ENCODE measurements at regions not wholly inside any gene's neighbourhood (a gene's known extent, or its start where the extent isn't known, plus 50 kb on each side); places are given as distances from the start of the nearest gene placed in this dataset.

- TF ChIP-seq CTCF (IDR thresholded peaks at IDR 0.05) (no peak), GABPB1 (CRISPR knock-in tag; IDR thresholded peaks at IDR 0.05) (no peak), E2F4 (CRISPR knock-in tag; IDR thresholded peaks at IDR 0.05; ENCODE audit: borderline replicate concordance, low read depth) (no peak), ZBTB21 (CRISPR knock-in tag; IDR thresholded peaks at IDR 0.05; ENCODE audit: borderline replicate concordance) (no peak)
- TF ChIP-seq, protein P1, sequence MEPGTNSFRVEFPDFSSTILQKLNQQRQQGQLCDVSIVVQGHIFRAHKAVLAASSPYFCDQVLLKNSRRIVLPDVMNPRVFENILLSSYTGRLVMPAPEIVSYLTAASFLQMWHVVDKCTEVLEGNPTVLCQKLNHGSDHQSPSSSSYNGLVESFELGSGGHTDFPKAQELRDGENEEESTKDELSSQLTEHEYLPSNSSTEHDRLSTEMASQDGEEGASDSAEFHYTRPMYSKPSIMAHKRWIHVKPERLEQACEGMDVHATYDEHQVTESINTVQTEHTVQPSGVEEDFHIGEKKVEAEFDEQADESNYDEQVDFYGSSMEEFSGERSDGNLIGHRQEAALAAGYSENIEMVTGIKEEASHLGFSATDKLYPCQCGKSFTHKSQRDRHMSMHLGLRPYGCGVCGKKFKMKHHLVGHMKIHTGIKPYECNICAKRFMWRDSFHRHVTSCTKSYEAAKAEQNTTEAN (CRISPR knock-in tag; IDR thresholded peaks at IDR 0.05) = no peak
These were observed 205.1 kb downstream of the DLL1 start for GRCh38 chr6:170085475-170086401.

All from WTC11 (cell line).